ENCODE measurements at regions not wholly inside any gene's neighbourhood (a gene's known extent, or its start where the extent isn't known, plus 50 kb on each side); places are given as distances from the start of the nearest gene placed in this dataset.

DNA sequence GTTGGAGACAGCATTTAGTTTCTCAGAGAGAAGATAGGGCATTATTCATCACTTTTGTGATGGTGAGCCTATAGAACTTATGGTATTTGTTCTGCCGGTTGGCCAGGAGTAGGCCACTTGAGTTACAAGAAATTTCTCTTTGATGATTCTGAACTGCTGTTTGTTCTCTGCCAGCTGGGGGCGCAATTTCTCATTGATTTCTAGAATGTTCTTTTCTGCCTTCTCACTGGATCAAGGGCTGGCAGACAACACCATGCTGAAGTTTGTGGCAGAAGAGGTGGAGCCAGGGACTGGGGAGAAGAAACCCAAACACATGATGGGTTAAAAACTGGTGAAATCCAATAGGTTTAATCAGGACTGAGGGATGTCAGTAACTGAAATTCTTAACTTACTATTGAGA is 360.6 kb downstream of the FAM72C start:
- H3K27ac ChIP-seq: no peak overlapping the region
- ChIA-PET CTCF (interaction anchor here (1.4 kb wide), 1 partner anchor 11 kb away, joined by 3 read pairs; no protein-coding TSS in a partner anchor), POLR2A (no interaction called here)
- DNase-seq (ENCODE audit: low read depth in 1 of 2, low spot score in 1 of 2): peak in 1 of 2 experiments; percentile 11
- no peaks in the 10 kb centered on the region for H3K4me1 ChIP-seq
- no peak for FAIRE-seq
- ATAC-seq: no peak
- TF ChIP-seq, protein P1, sequence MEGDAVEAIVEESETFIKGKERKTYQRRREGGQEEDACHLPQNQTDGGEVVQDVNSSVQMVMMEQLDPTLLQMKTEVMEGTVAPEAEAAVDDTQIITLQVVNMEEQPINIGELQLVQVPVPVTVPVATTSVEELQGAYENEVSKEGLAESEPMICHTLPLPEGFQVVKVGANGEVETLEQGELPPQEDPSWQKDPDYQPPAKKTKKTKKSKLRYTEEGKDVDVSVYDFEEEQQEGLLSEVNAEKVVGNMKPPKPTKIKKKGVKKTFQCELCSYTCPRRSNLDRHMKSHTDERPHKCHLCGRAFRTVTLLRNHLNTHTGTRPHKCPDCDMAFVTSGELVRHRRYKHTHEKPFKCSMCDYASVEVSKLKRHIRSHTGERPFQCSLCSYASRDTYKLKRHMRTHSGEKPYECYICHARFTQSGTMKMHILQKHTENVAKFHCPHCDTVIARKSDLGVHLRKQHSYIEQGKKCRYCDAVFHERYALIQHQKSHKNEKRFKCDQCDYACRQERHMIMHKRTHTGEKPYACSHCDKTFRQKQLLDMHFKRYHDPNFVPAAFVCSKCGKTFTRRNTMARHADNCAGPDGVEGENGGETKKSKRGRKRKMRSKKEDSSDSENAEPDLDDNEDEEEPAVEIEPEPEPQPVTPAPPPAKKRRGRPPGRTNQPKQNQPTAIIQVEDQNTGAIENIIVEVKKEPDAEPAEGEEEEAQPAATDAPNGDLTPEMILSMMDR (IDR thresholded peaks at IDR 0.05): peak; percentile 18; the same call in 2 of the 3 replicates
- TF ChIP-seq KDM5A (IDR thresholded peaks at IDR 0.05): no peak
- WGBS (ENCODE audit: missing lambda C conversion rate): 12% methylated on average over 2 of the region's 2 CpGs
- no peak overlapping the region for H3K4me3 ChIP-seq
- H3K9me3 ChIP-seq: no peaks in the 10 kb centered on the region
- no peak overlapping the region for H3K4me2 ChIP-seq

DNA sequence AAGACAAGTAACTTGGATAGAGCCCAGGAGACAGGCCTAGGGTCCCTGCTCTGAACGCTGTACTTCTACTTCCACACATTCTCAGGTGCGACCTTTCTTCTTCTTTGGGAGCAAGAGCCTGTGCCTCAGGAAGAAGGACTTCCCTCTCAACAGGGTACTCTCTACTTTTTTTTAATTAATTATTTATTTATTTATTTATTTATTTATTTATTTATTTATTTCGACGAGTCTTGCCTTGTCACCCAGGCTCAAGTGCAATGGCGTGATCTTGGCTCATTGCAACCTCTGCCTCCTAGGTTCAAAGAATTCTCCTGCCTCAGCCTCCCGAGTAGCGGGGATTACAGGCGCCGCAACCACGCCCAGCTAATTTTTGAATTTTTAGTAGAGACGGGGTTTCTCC is 361.6 kb downstream of the FAM72C start:
- H3K27ac ChIP-seq: no peak overlapping the region
- no peak for DNase-seq (ENCODE audit: low read depth in 1 of 2, low spot score in 1 of 2)
- no peak for ATAC-seq
- POLR2A ChIA-PET: no interaction called here
- H3K4me2 ChIP-seq: no peak overlapping the region
- no peak for FAIRE-seq
- H3K4me3 ChIP-seq: no peak overlapping the region
- 36% methylated on average over 11 of the region's 11 CpGs for WGBS (ENCODE audit: missing lambda C conversion rate)
- TF ChIP-seq POLR2A (IDR thresholded peaks at IDR 0.05; ENCODE audit: low read length) (no peak), ZC3H11A (IDR thresholded peaks at IDR 0.05) (peak; percentile 84), FOXS1 (CRISPR knock-in tag; IDR thresholded peaks at IDR 0.05) (no peak)
- H3K9me3 ChIP-seq: no peaks in the 10 kb centered on the region
- CTCF ChIA-PET: interaction anchor here (1.4 kb wide), 1 partner anchor 10 kb away, joined by 3 read pairs; no protein-coding TSS in a partner anchor
- H3K4me1 ChIP-seq: no peaks in the 10 kb centered on the region

- FAIRE-seq (no peak), DNase-seq (ENCODE audit: low read depth in 1 of 2, low spot score in 1 of 2) (no peak), ATAC-seq (no peak)
- no peak overlapping the region for H3K4me3 ChIP-seq
- no peaks in the 10 kb centered on the region for H3K9me3 ChIP-seq
- CTCF ChIA-PET: no interaction called here
- no peak for TF ChIP-seq RCOR1 (IDR thresholded peaks at IDR 0.05; ENCODE audit: low read depth, low read length)
- POLR2A ChIA-PET: no interaction called here
- H3K4me2 ChIP-seq: no peak overlapping the region
- H3K4me1 ChIP-seq: no peaks in the 10 kb centered on the region
- H3K27ac ChIP-seq: no peak overlapping the region
Observed at GRCh38 chr1:143604887-143605286, 366.9 kb downstream of the FAM72C start.

DNA sequence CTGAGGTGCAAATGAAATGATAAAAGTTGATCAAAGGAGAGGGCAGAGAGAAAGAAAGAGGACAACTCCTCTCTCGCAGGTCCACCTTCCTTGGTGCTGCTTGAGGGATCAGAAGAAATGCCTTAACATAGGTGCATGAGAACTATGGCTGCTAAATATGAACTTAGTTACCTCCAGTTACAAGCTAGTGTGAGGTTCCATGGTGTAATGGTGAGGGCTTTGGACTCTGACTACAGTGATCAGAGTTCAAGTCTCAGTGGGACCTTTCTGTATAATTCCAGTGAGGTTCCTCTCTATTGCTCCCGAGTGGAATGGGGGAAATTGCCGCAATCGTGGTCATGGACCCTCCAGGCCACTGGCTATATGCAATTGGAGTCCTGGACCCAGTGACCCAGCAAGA is 387.3 kb downstream of the FAM72C start:
- TF ChIP-seq FOXS1 (CRISPR knock-in tag; IDR thresholded peaks at IDR 0.05): no peak
- no peak for TF ChIP-seq HOXA7 (CRISPR knock-in tag; IDR thresholded peaks at IDR 0.05)
- TF ChIP-seq, protein P2, sequence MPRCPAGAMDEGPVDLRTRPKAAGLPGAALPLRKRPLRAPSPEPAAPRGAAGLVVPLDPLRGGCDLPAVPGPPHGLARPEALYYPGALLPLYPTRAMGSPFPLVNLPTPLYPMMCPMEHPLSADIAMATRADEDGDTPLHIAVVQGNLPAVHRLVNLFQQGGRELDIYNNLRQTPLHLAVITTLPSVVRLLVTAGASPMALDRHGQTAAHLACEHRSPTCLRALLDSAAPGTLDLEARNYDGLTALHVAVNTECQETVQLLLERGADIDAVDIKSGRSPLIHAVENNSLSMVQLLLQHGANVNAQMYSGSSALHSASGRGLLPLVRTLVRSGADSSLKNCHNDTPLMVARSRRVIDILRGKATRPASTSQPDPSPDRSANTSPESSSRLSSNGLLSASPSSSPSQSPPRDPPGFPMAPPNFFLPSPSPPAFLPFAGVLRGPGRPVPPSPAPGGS (IDR thresholded peaks at IDR 0.05): no peak
- no peak for TF ChIP-seq MAX (IDR thresholded peaks at IDR 0.05)
- TF ChIP-seq, protein P1 (IDR thresholded peaks at IDR 0.05): no peak
- no peak for TF ChIP-seq KDM1A (IDR thresholded peaks at IDR 0.05; ENCODE audit: low read depth)

GRCh38 chr1:143574891-143575520 is 396.8 kb downstream of the FAM72C start:
- ChIA-PET POLR2A (no interaction called here), CTCF (no interaction called here)
- DNase-seq (ENCODE audit: low read depth in 1 of 2, low spot score in 1 of 2) (no peak), ATAC-seq (no peak), FAIRE-seq (no peak)
- Histone ChIP-seq H3K4me3 (no peak overlapping the region), H3K4me1 (no peaks in the 10 kb centered on the region), H3K27ac (no peak overlapping the region), H3K9me3 (no peaks in the 10 kb centered on the region), H3K4me2 (no peak overlapping the region)
- 48% methylated on average over 9 of the region's 33 CpGs for WGBS (ENCODE audit: missing lambda C conversion rate)
- TF ChIP-seq JUNB (IDR thresholded peaks at IDR 0.05): no peak
- TF ChIP-seq, protein P3, sequence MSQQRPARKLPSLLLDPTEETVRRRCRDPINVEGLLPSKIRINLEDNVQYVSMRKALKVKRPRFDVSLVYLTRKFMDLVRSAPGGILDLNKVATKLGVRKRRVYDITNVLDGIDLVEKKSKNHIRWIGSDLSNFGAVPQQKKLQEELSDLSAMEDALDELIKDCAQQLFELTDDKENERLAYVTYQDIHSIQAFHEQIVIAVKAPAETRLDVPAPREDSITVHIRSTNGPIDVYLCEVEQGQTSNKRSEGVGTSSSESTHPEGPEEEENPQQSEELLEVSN (IDR thresholded peaks at IDR 0.05; ENCODE audit: borderline replicate concordance, low read depth): no peak
- TF ChIP-seq ESRRA (IDR thresholded peaks at IDR 0.05; ENCODE audit: borderline replicate concordance, low read length): no peak
- TF ChIP-seq MYC (IDR thresholded peaks at IDR 0.05; ENCODE audit: borderline replicate concordance, low read length): no peak
- TF ChIP-seq ZNF302 (CRISPR knock-in tag; IDR thresholded peaks at IDR 0.05): no peak
- TF ChIP-seq CHD2 (IDR thresholded peaks at IDR 0.05; ENCODE audit: low read length, partially characterized antibody): no peak
- TF ChIP-seq, protein P4, sequence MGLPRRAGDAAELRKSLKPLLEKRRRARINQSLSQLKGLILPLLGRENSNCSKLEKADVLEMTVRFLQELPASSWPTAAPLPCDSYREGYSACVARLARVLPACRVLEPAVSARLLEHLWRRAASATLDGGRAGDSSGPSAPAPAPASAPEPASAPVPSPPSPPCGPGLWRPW (IDR thresholded peaks at IDR 0.05): no peak
- TF ChIP-seq, protein P5, sequence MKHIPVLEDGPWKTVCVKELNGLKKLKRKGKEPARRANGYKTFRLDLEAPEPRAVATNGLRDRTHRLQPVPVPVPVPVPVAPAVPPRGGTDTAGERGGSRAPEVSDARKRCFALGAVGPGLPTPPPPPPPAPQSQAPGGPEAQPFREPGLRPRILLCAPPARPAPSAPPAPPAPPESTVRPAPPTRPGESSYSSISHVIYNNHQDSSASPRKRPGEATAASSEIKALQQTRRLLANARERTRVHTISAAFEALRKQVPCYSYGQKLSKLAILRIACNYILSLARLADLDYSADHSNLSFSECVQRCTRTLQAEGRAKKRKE (CRISPR knock-in tag; IDR thresholded peaks at IDR 0.05; ENCODE audit: low read depth): no peak

More for the DNA sequence above, 387.3 kb downstream of the FAM72C start:
- H3K9me3 ChIP-seq: no peaks in the 10 kb centered on the region
- FAIRE-seq: no peak
- H3K27ac ChIP-seq: no peak overlapping the region
- DNase-seq (ENCODE audit: low read depth in 1 of 2, low spot score in 1 of 2): peak in 1 of 2 experiments; percentile 8
- 20% methylated on average over 4 of the region's 4 CpGs for WGBS (ENCODE audit: missing lambda C conversion rate)
- ChIA-PET POLR2A (no interaction called here), CTCF (no interaction called here)
- no peak overlapping the region for H3K4me2 ChIP-seq
- H3K4me1 ChIP-seq: no peaks in the 10 kb centered on the region
- no peak for ATAC-seq
- no peak overlapping the region for H3K4me3 ChIP-seq

Measured in A549 (cell line).